GM12878 (cell line): ENCODE measurements at regions not wholly inside any gene's neighbourhood (a gene's known extent, or its start where the extent isn't known, plus 50 kb on each side); places are given as distances from the start of the nearest gene placed in this dataset.
"Not testable (repeated sequence)": the region's sequence is repeated elsewhere in the genome, so short reads cannot be mapped to it uniquely, and the experiment has no call there.

Experiments used
- ATAC-seq: fragments of 200-7000 bp; cut with Tn5 transposase; 3 replicates; pipeline ENCODE4 v1.9.1; 2020; ENCODE audit warnings: mild to moderate bottlenecking, moderate library complexity
- BruUV-seq: library from RNA; stranded (reverse); fragments of 400-500 nt; replicated peaks from 2 replicates; lab custom pipeline; 2021; lab: Mats Ljungman, UMichigan
- CTCF ChIA-PET: fragments of 300-600 bp; sonication (Branson Sonifier 250); formaldehyde crosslinking; extraction: SDS; loops from one replicate; lab custom pipeline; 2021; ENCODE audit warnings: inconsistent platforms; lab: Yijun Ruan, JAX
- POLR2A ChIA-PET: fragments of 350-600 bp; formaldehyde crosslinking; extraction: SDS; loops from one replicate; lab custom pipeline; 2021; ENCODE audit warnings: inconsistent platforms; lab: Charles Lee
- RAD21 ChIA-PET: fragments of 300-600 bp; sonication (Branson Sonifier 250); formaldehyde crosslinking; loops from one replicate; lab custom pipeline; 2023; ENCODE audit warnings: antibody characterized with exemption; ENCODE audit not compliant: unreplicated experiment; lab: Charles Lee
- SMC1A ChIA-PET: fragments of 300-600 bp; sonication (Branson Sonifier 250); formaldehyde crosslinking; loops from one replicate; lab custom pipeline; 2023; ENCODE audit not compliant: unreplicated experiment, uncharacterized antibody; lab: Charles Lee
- DNase-seq: peaks from one replicate; pipeline ENCODE4 v3.0.0-alpha.2; 2011; ENCODE audit warnings: low read depth, low spot score
- FAIRE-seq: peaks from 3 replicates; lab custom pipeline; 2011; peaks lifted over from hg19 to GRCh38; lab: Jason Lieb, UNC
- H2AFZ ChIP-seq: 2 replicates; pipeline ENCODE4 v1.6.0; 2011; ENCODE audit warnings: low read depth, low read length, control low read depth; ENCODE audit not compliant: control insufficient read depth
- H3K27ac ChIP-seq: 2 replicates; pipeline ENCODE4 v1.5.1; 2011; ENCODE audit warnings: control low read depth; ENCODE audit not compliant: control insufficient read depth, insufficient read depth
- H3K27me3 ChIP-seq, 2 experiments: replicated peaks in 1 of 2; 2 replicates each; pipeline versions ENCODE4 v1.6.0 to v1.6.1; 2011; ENCODE audit warnings: low read length in 1 of 2; ENCODE audit not compliant: control insufficient read depth in 2 of 2, insufficient read depth in 2 of 2
- H3K36me3 ChIP-seq, 2 experiments: 2 replicates each; pipeline ENCODE4 v1.5.1; 2011; ENCODE audit warnings: low read length in 1 of 2; ENCODE audit not compliant: control insufficient read depth in 2 of 2, insufficient read depth in 2 of 2
- H3K4me1 ChIP-seq: 2 replicates; pipeline ENCODE4 v1.6.1; 2011; ENCODE audit warnings: mild to moderate bottlenecking, low read length, moderate library complexity, mixed read lengths; ENCODE audit not compliant: control insufficient read depth, insufficient read depth
- H3K4me2 ChIP-seq: 2 replicates; pipeline ENCODE4 v1.6.0; 2011; ENCODE audit warnings: control low read depth; ENCODE audit not compliant: control insufficient read depth, insufficient read depth
- H3K4me3 ChIP-seq: fragments of 200-600 bp; sonication (generic); 2 replicates; pipeline ENCODE4 v1.5.1; 2016
- H3K79me2 ChIP-seq: 2 replicates; pipeline ENCODE4 v1.6.0; 2011; ENCODE audit warnings: low read length; ENCODE audit not compliant: control insufficient read depth, insufficient read depth
- H3K9ac ChIP-seq: 2 replicates; pipeline ENCODE4 v1.8.0; 2011; ENCODE audit warnings: low read length, control low read depth, mixed read lengths; ENCODE audit not compliant: control insufficient read depth, insufficient read depth
- H3K9me3 ChIP-seq: replicated peaks from 3 replicates; pipeline ENCODE4 v1.5.1; 2011; ENCODE audit warnings: mild to moderate bottlenecking, low read length; ENCODE audit not compliant: control insufficient read depth, insufficient read depth
- H4K20me1 ChIP-seq: 2 replicates; pipeline ENCODE4 v1.6.0; 2011; ENCODE audit not compliant: control insufficient read depth, insufficient read depth
- HDAC6 ChIP-seq: fragments of 200-600 bp; sonication (generic); IDR thresholded peaks from one replicate; pipeline ENCODE4 v1.8.0; 2017; ENCODE audit warnings: antibody characterized with exemption; ENCODE audit not compliant: unreplicated experiment
- JUND ChIP-seq: IDR thresholded peaks from 2 replicates; pipeline ENCODE4 v1.6.1; 2012; ENCODE audit warnings: low read depth, mild to moderate bottlenecking, low read length, improper control_type of control experiment, moderate library complexity
- NBN ChIP-seq: fragments of 450-650 bp; IDR thresholded peaks from 2 replicates; pipeline ENCODE4 v1.6.1; 2016
- RB1 ChIP-seq: fragments of 450-650 bp; formaldehyde crosslinking; IDR thresholded peaks from 2 replicates; pipeline ENCODE4 v1.6.1; 2017; ENCODE audit warnings: mild to moderate bottlenecking, borderline replicate concordance
- SMC3 ChIP-seq: IDR thresholded peaks from 2 replicates; pipeline ENCODE4 v1.6.1; 2011; ENCODE audit warnings: low read length, improper control_type of control experiment, borderline replicate concordance
- SPI1 ChIP-seq: IDR thresholded peaks from 2 replicates; pipeline ENCODE4 v1.6.1; 2011; ENCODE audit warnings: low read depth, mild to moderate bottlenecking, low read length, moderate library complexity, borderline replicate concordance; ENCODE audit not compliant: insufficient read depth
- TCF3 ChIP-seq: IDR thresholded peaks from 2 replicates; pipeline ENCODE4 v1.6.1; 2012; ENCODE audit warnings: low read depth, mild to moderate bottlenecking, low read length, borderline replicate concordance; ENCODE audit not compliant: insufficient read depth
- WGBS: methylation state at CpG from one replicate; pipeline ENCODE4 v1.1.6; 2016; ENCODE audit warnings: low lambda C conversion rate; ENCODE audit not compliant: insufficient replicate concordance, insufficient coverage; ENCODE audit errors: missing lambda C conversion rate; 5-methylcytosine and 5-hydroxymethylcytosine counted together
- in situ Hi-C: fragments of 300-500 bp; cut with MboI; formaldehyde crosslinking; loops from 9 replicates; pipeline ENCODE4 v1.14.3; 2018; ENCODE audit warnings: mixed read lengths
- intact Hi-C: fragments of 100-400 bp; cut with micrococcal nuclease; formaldehyde crosslinking; loops from one replicate; pipeline ENCODE4 v1.14.2; 2022; ENCODE audit not compliant: unreplicated experiment
- TF ChIP-seq, protein P1 (sequence below): IDR thresholded peaks from 2 replicates; pipeline ENCODE4 v1.6.1; 2011; ENCODE audit warnings: borderline replicate concordance, low read depth, mild to moderate bottlenecking, moderate library complexity, low read length; ENCODE audit not compliant: insufficient read depth, poor library complexity, severe bottlenecking

DNA sequence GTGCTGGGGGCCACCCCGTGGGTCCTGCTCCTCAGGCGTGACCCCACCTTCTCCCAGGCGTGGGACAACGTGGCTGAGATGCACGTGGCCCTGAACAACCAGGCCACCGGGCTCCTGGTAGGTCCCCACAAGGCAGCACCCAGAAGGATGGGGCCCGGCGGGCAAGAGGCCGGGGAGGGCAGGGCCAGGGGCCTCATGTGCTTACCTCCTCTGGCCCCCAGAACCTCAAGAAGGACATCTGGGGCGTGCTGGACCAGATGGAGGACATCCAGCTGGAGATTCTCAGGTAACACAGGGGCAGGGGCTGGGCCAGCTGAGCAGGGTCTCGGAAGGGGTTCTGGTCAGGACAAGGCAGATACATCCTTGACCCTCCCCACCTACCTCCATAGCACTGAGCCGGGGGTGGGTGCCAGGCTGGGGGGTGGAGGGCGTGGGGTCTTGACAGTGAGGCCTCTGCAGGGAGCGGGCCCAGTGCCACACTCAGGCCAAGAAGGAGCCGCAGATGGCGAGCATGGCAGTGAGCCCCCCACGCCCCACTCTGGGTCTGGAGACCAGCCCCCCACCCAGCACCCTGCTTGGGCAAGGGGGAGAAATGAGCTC, 186.3 kb downstream of the IGLL1 start (continued):
- no peak for TF ChIP-seq HDAC6
- TF ChIP-seq SPI1: no peak
- no peak for TF ChIP-seq TCF3
- no peak for TF ChIP-seq JUND
- TF ChIP-seq RB1: no peak
- TF ChIP-seq, protein P1, sequence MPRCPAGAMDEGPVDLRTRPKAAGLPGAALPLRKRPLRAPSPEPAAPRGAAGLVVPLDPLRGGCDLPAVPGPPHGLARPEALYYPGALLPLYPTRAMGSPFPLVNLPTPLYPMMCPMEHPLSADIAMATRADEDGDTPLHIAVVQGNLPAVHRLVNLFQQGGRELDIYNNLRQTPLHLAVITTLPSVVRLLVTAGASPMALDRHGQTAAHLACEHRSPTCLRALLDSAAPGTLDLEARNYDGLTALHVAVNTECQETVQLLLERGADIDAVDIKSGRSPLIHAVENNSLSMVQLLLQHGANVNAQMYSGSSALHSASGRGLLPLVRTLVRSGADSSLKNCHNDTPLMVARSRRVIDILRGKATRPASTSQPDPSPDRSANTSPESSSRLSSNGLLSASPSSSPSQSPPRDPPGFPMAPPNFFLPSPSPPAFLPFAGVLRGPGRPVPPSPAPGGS: no peak
- no peak for TF ChIP-seq NBN
- TF ChIP-seq SMC3: no peak

DNA sequence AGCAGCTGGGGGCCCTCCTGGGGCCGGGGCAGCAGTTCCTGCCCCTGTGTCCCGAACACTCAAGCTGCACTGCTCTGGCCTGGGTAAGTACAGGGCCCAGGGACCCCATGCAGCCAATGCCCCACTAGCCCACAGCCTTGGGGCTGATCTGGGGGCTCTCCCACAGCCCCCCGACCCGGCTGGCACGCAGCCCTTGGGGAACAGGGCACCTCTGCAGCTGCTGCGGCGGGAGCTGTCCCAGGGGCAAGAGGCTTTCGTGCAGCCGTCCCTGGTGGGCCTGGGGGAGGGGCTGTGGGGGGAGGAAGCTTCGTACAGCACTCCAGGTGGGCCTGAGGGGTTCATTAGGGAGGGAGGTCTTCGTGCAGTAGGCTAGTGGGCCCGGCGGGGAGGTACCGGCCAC, 186.9 kb downstream of the IGLL1 start:
- under 1% methylated on average over 11 of the region's 14 CpGs for WGBS
- CTCF ChIA-PET, BruUV-seq, H3K36me3 ChIP-seq, POLR2A ChIA-PET, DNase-seq, H3K27ac ChIP-seq, H3K9me3 ChIP-seq, H4K20me1 ChIP-seq, H3K27me3 ChIP-seq, SMC1A ChIA-PET, H3K4me2 ChIP-seq, ATAC-seq, RAD21 ChIA-PET, FAIRE-seq, H2AFZ ChIP-seq, intact Hi-C loops, H3K4me3 ChIP-seq, H3K9ac ChIP-seq, H3K79me2 ChIP-seq, H3K4me1 ChIP-seq: not testable (repeated sequence)
- in situ Hi-C loops: loop anchor here (25.0 kb wide), 1 partner anchor 581 kb away; no protein-coding TSS in a partner anchor
